ENCODE measurements at regions not wholly inside any gene's neighbourhood (a gene's known extent, or its start where the extent isn't known, plus 50 kb on each side); places are given as distances from the start of the nearest gene placed in this dataset.
"Not testable (repeated sequence)": the region's sequence is repeated elsewhere in the genome, so short reads cannot be mapped to it uniquely, and the experiment has no call there.

DNA sequence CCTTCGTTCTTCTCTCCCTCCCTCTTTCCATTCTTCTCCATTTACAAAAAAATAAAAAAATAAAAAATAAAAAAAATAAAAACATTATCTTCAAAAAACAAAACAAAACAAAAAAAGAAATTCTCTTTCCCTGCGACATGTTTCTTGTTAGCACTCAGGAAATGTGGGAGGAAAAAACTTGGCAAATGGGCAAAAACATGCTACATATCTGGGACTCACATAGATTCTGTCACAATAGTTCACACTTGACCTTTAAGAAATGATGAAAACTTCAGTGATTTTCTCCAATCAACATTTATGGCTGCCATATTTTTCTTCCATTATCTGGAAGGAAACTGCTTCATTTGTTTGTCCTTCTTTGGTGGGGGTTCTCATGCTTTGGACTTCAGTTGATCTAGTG is 109.3 kb downstream of the PRKAB2 start:
- no peak for DNase-seq

DNA sequence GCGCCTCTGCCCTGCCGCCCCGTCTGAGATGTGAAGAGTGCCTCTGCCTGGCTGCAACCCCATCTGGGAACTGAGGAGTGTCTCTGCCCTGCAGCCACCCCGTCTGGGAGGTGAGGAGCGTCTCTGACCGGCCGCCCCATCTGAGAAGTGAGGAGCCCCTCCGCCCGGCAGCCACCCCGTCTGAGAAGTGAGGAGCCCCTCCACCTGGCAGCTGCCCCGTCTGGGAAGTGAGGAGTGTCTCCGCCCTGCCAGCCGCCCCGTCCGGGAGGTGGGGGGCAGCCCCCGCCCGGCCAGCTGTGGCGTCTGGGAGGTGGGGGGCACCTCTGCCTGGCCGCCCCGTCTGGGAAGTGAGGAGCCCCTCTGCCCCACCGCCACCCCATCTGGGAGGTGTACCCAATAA is 110.4 kb downstream of the PRKAB2 start:
- DNase-seq = not testable (repeated sequence)

DNA sequence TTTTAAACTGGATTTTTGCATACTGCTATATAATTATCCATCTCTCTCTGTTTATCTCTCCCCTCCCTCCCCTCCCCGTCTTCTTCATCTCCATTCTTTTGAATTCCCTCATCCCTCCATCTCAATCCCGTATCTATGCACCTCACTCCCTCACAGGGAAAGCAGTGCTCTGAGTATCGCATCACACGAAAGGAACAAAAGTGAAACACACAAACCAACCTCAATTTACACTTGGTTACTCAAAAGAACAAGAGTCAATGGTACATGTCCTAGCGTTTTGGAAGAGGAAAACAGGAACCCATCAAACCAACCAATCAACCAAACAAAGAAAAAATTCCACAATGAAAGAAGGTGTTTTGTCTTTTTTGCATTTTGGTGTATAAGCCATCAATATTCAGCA is 115.1 kb downstream of the NBPF12 start:
- DNase-seq = no peak

DNA sequence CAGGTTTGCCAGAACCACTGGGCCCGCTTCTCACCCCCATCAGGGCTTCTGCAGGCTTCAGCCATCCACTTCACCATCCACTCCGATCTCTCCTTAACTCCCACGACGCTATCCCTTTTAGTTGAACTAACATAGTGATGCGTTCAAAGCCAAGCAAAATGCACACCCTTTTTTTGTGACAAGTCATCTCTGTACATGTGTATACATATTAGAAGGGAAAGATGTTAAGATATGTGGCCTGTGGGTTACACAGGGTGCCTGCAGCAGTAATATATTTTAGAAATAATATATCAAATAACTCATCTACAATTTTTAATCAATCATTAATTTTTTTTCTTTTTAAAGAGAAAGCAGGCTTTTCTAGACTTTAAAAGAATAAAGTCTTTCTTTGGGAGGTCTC is 114.6 kb downstream of the NBPF12 start:
- no peak for DNase-seq

DNA sequence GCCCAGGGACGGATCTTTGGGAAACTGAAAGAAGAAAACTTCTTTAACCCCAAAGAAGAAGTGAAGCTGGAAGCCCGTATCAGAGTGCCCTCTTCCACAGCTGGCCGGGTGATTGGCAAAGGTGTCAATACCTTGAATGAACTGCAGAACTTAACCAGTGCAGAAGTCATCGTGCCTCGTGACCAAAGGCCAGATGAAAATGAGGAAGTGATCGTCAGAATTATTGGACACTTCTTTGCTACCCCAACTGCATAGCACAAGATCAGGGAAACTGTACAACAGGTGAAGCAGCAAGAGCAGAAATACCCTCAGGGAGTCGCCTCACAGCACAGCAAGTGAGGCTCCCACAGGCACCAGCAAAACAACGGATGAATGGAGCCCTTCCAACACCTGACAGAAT is 114.0 kb downstream of the NBPF12 start:
- DNase-seq = no peak

DNA sequence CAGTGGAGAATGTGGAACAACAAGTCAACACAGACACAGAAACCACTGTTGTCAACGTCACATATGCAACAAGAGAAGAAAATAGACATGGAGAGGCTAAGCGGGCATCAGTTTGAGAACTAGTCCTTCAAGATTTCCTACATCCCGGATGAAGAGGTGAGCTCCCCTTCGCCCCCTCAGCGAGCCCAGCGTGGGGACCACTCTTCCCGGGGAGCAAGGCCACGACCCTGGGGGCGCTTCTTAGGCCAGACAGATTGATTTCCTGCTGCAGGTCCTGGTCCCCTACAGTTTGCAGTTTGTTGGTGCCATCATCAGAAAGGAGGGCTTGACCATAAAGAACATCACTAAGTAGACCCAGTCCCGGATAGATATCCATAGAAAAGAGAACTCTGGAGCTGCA is 113.0 kb downstream of the NBPF12 start:
- DNase-seq = no peak

DNA sequence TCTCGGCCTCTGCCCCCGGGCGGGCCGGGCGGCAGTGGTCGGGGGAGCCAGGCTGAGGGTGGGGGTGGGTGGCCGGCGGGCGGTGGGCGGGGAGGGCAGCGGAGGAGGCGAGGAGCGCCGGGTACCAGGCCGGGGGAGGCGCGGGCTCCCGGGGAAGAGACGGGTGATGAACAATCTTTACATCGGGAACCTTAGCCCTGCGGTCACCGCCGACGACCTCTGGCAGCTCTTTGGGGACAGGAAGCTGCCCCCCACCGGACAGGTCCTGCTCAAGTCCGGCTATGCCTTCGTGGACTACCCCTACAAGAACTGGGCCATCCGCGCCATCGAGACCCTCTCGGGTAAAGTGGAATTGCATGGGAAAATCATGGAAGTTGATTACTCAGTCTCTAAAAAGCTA is 112.5 kb downstream of the NBPF12 start:
- DNase-seq = no peak

DNA sequence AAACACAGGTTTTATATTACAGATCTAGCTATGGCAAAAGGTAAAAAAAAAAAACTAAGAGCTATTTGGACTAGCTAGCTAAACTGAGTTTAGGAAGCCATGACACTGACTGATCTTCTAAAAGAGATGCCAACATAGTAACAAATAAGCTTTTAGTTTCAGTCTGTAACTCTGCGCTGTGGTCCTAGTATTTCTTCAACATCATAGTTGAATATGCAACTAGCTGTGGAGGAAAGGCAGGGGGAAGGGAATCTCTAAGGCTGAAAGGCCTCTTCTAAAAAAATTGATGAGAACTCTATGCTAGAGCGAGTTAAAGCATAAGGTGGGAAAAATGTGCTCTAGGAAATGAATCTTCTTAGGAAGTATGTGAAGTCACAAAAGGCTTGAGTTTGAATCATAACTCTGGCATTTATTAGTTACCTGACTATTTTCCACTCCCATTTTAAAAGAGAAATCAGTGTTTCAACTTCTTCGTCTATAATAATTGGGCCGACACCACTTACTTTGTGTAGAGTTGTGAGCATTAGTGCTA is 108.8 kb downstream of the NBPF12 start:
- not testable (repeated sequence) for DNase-seq

DNA sequence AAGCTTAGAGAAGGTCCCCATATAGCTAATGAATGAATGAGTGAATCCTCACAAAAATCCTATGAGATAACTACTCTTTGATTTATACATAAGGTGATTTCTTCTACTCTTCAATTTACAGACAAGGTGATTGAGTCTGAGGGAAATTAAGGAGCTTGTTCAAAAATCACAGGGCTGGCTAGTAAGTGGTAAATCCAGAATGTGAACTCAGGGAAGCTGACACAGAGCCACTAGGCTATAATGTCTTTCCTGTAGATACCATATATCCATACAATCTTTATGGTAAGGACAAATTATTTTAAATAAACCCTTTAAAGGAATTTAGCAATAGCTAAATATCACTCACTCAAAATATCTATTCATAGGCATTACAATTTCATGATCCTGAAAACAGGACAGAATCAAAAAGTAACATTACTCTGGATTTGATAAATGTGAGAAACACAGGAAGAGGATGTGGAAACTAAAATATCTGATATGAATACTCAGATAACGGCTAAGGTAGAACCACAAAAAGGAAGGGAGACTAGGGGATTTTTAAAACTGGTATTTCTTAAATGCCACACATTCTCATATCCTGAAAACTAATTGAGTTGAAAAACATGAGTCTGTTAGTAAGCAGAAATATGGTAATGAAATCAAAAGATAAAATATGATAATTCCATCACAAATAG is 108.2 kb downstream of the NBPF12 start:
- DNase-seq = no peak

Measured in SHP77 (cell line).